ENCODE measurements at regions not wholly inside any gene's neighbourhood (a gene's known extent, or its start where the extent isn't known, plus 50 kb on each side); places are given as distances from the start of the nearest gene placed in this dataset.

DNA sequence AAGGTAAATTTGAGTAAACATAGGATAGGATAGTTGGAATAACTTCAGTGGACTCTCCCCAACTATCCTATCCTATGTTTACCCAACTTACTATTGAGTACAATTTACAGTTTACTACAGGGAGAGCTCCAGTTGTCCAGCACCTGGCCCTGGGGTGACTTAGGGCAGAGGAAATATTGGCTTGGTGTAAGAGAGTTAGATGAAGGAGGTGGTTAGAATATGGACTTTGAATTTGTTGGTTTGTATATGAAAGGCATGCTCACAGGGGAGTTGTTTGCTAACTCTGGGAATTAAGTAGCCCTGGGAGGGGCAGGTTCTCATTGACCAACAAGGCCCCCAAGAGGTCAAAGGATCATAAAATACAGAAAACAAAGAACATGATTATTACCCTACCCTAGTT is 497.7 kb downstream of the ARL4A start:
- TF ChIP-seq, protein P1, sequence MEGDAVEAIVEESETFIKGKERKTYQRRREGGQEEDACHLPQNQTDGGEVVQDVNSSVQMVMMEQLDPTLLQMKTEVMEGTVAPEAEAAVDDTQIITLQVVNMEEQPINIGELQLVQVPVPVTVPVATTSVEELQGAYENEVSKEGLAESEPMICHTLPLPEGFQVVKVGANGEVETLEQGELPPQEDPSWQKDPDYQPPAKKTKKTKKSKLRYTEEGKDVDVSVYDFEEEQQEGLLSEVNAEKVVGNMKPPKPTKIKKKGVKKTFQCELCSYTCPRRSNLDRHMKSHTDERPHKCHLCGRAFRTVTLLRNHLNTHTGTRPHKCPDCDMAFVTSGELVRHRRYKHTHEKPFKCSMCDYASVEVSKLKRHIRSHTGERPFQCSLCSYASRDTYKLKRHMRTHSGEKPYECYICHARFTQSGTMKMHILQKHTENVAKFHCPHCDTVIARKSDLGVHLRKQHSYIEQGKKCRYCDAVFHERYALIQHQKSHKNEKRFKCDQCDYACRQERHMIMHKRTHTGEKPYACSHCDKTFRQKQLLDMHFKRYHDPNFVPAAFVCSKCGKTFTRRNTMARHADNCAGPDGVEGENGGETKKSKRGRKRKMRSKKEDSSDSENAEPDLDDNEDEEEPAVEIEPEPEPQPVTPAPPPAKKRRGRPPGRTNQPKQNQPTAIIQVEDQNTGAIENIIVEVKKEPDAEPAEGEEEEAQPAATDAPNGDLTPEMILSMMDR (conservative IDR thresholded peaks at IDR 0.05; ENCODE audit: low read length) = no peak
- TF ChIP-seq EZH2phosphoT487 (IDR thresholded peaks at IDR 0.05; ENCODE audit: borderline replicate concordance, low read depth, low read length) = no peak

Measured in OCI-LY7 (cell line).